Ramos (cell line): ENCODE measurements at regions not wholly inside any gene's neighbourhood (a gene's known extent, or its start where the extent isn't known, plus 50 kb on each side); places are given as distances from the start of the nearest gene placed in this dataset.

Source experiments
- in situ Hi-C: fragments of 300-500 bp; cut with MboI; formaldehyde crosslinking; loops from one replicate; pipeline ENCODE4 v1.14.3; 2022; ENCODE audit warnings: low sequenced_read_pairs; ENCODE audit not compliant: unreplicated experiment

GRCh38 chr2:147482916-147483669 lies 361.7 kb upstream of the ACVR2A start:
- in situ Hi-C loops, result no loop called here

GRCh38 chr2:147482111-147482895 lies 362.5 kb upstream of the ACVR2A start:
- in situ Hi-C loops, result no loop called here

- in situ Hi-C loops, result no loop called here
Observed at GRCh38 chr2:147479358-147479757, 365.5 kb upstream of the ACVR2A start.

GRCh38 chr2:147473075-147473474 lies 371.8 kb upstream of the ACVR2A start:
- in situ Hi-C loops, result no loop called here

GRCh38 chr2:147471126-147471525 lies 373.7 kb upstream of the ACVR2A start:
- in situ Hi-C loops, result no loop called here

GRCh38 chr2:147469471-147469870 lies 375.4 kb upstream of the ACVR2A start:
- in situ Hi-C loops, result no loop called here

- in situ Hi-C loops, result no loop called here
Observed at GRCh38 chr2:147468963-147469362, 375.9 kb upstream of the ACVR2A start.

GRCh38 chr2:147468349-147468748 lies 376.5 kb upstream of the ACVR2A start:
- in situ Hi-C loops, result no loop called here

- in situ Hi-C loops, result no loop called here
Observed at GRCh38 chr2:147467441-147467840, 377.4 kb upstream of the ACVR2A start.

GRCh38 chr2:147464737-147465357 lies 380.0 kb upstream of the ACVR2A start:
- in situ Hi-C loops, result no loop called here

- in situ Hi-C loops, result no loop called here
Observed at GRCh38 chr2:147463881-147464520, 380.8 kb upstream of the ACVR2A start.

GRCh38 chr2:147460155-147460554 lies 384.7 kb upstream of the ACVR2A start:
- in situ Hi-C loops, result no loop called here

- in situ Hi-C loops, result no loop called here
Observed at GRCh38 chr2:147456779-147457178, 388.1 kb upstream of the ACVR2A start.

GRCh38 chr2:147451902-147452515 lies 392.8 kb upstream of the ACVR2A start:
- in situ Hi-C loops, result no loop called here

GRCh38 chr2:147450661-147451510 lies 393.9 kb upstream of the ACVR2A start:
- in situ Hi-C loops, result no loop called here

- in situ Hi-C loops, result no loop called here
Observed at GRCh38 chr2:147449323-147449991, 395.4 kb upstream of the ACVR2A start.

GRCh38 chr2:147442816-147443215 lies 402.0 kb upstream of the ACVR2A start:
- in situ Hi-C loops, result no loop called here

GRCh38 chr2:147441182-147441581 lies 403.6 kb upstream of the ACVR2A start:
- in situ Hi-C loops, result no loop called here

- in situ Hi-C loops, result no loop called here
Observed at GRCh38 chr2:147440734-147441133, 404.1 kb upstream of the ACVR2A start.
